Neural progenitor cell (in vitro differentiated cells): ENCODE measurements at regions not wholly inside any gene's neighbourhood (a gene's known extent, or its start where the extent isn't known, plus 50 kb on each side); places are given as distances from the start of the nearest gene placed in this dataset.

Experiments
- EZH2 ChIP-seq: fragments of 200-600 bp; sonication (generic); IDR thresholded peaks from 2 replicates; pipeline ENCODE4 v1.6.1; 2017; ENCODE audit warnings: antibody characterized with exemption, mild to moderate bottlenecking, moderate library complexity
- EZH2phosphoT487 ChIP-seq: fragments of 200-600 bp; sonication (generic); IDR thresholded peaks from 2 replicates; pipeline ENCODE4 v1.6.1; 2017; ENCODE audit warnings: antibody characterized with exemption
- TF ChIP-seq, protein P1 (sequence below): fragments of 200-600 bp; sonication (generic); IDR thresholded peaks from 2 replicates; pipeline ENCODE4 v1.5.1; 2017; ENCODE audit warnings: antibody characterized with exemption, mild to moderate bottlenecking

DNA sequence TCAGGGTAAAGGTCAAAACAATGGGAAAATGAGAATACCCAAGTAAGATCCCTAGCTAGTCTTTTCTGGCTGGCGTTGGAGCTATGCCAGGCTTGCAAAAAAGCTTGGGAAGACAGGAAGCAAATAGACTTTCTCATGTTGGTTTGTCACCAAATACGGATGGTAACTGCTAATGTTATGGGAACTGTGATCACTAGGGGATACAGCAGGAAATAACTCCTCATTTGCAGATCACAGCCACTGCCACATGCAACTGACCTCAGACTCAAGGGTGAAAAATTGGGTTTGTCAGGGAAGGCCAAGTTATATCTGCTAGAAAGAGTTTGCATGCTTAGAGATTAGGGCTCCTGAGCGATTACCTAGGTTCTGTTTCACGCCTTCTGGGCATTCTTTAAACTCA, 162.9 kb downstream of the NHLRC3 start:
- TF ChIP-seq, protein P1, sequence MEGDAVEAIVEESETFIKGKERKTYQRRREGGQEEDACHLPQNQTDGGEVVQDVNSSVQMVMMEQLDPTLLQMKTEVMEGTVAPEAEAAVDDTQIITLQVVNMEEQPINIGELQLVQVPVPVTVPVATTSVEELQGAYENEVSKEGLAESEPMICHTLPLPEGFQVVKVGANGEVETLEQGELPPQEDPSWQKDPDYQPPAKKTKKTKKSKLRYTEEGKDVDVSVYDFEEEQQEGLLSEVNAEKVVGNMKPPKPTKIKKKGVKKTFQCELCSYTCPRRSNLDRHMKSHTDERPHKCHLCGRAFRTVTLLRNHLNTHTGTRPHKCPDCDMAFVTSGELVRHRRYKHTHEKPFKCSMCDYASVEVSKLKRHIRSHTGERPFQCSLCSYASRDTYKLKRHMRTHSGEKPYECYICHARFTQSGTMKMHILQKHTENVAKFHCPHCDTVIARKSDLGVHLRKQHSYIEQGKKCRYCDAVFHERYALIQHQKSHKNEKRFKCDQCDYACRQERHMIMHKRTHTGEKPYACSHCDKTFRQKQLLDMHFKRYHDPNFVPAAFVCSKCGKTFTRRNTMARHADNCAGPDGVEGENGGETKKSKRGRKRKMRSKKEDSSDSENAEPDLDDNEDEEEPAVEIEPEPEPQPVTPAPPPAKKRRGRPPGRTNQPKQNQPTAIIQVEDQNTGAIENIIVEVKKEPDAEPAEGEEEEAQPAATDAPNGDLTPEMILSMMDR = no peak
- TF ChIP-seq EZH2 (no peak), EZH2phosphoT487 (no peak)
